Hypothalamus (tissue), 51 donors: ENCODE measurements at regions not wholly inside any gene's neighbourhood (a gene's known extent, or its start where the extent isn't known, plus 50 kb on each side); places are given as distances from the start of the nearest gene placed in this dataset.

Experiments
- DNase-seq, 51 donors: peaks; one replicate each; lab custom pipeline; 2025; lab: John Stamatoyannopoulos, UW

- peak in 17 of 51 donors; percentile 1 to 50 (median 27) for DNase-seq
Measured at GRCh38 chr4:183563874-183564273, 59.0 kb downstream of the ING2 start.

GRCh38 chr4:183571350-183571941 lies 66.6 kb downstream of the ING2 start:
- DNase-seq = peak in 17 of 51 donors; percentile 8 to 58 (median 32)

- DNase-seq = no peak
Measured at GRCh38 chr4:183576701-183577404, 72.0 kb downstream of the ING2 start.

- no peak for DNase-seq
Measured at GRCh38 chr4:183580370-183580769, 75.5 kb downstream of the ING2 start.

GRCh38 chr4:183580849-183581248 lies 76.0 kb downstream of the ING2 start:
- no peak for DNase-seq

- DNase-seq = no peak
Measured at GRCh38 chr4:183586824-183587223, 72.2 kb downstream of the RWDD4 start.

GRCh38 chr4:183588169-183588675 lies 70.8 kb downstream of the RWDD4 start:
- DNase-seq = peak in 3 of 51 donors; percentile 3 to 67 (median 6)

GRCh38 chr4:183588691-183589090 lies 70.3 kb downstream of the RWDD4 start:
- no peak for DNase-seq

- no peak for DNase-seq
Measured at GRCh38 chr4:183589461-183590099, 69.4 kb downstream of the RWDD4 start.
